GM12873 (cell line): ENCODE measurements at regions not wholly inside any gene's neighbourhood (a gene's known extent, or its start where the extent isn't known, plus 50 kb on each side); places are given as distances from the start of the nearest gene placed in this dataset.

Experiments used
- CTCF ChIP-seq: IDR thresholded peaks from 2 replicates; pipeline ENCODE4 v1.5.1; 2012; ENCODE audit warnings: low read depth, mild to moderate bottlenecking, moderate library complexity, low read length, control low read depth; ENCODE audit not compliant: insufficient read depth; ENCODE audit errors: missing control alignments

- TF ChIP-seq CTCF = no peak
Measured at GRCh38 chr5:161009817-161010216, 157.8 kb upstream of the ATP10B start.

GRCh38 chr5:161009194-161009593 is 157.2 kb upstream of the ATP10B start:
- no peak for TF ChIP-seq CTCF

GRCh38 chr5:161007879-161008278 is 155.9 kb upstream of the ATP10B start:
- TF ChIP-seq CTCF = no peak

- no peak for TF ChIP-seq CTCF
Measured at GRCh38 chr5:161002571-161003074, 150.6 kb upstream of the ATP10B start.

- TF ChIP-seq CTCF = no peak
Measured at GRCh38 chr5:161001604-161002003, 149.6 kb upstream of the ATP10B start.

- TF ChIP-seq CTCF = no peak
Measured at GRCh38 chr5:160991205-160991604, 139.2 kb upstream of the ATP10B start.

- TF ChIP-seq CTCF = no peak
Measured at GRCh38 chr5:160979385-160979784, 127.4 kb upstream of the ATP10B start.
